HG02840 (cell line): ENCODE measurements at regions not wholly inside any gene's neighbourhood (a gene's known extent, or its start where the extent isn't known, plus 50 kb on each side); places are given as distances from the start of the nearest gene placed in this dataset.
"Not testable (repeated sequence)": the region's sequence is repeated elsewhere in the genome, so short reads cannot be mapped to it uniquely, and the experiment has no call there.

Experiments
- ATAC-seq: cut with Tn5 transposase; IDR thresholded peaks from one replicate; pipeline ENCODE4 v1.9.1; 2021; ENCODE audit warnings: mild to moderate bottlenecking, moderate library complexity, moderate number of reproducible peaks; ENCODE audit not compliant: unreplicated experiment, low FRiP score

DNA sequence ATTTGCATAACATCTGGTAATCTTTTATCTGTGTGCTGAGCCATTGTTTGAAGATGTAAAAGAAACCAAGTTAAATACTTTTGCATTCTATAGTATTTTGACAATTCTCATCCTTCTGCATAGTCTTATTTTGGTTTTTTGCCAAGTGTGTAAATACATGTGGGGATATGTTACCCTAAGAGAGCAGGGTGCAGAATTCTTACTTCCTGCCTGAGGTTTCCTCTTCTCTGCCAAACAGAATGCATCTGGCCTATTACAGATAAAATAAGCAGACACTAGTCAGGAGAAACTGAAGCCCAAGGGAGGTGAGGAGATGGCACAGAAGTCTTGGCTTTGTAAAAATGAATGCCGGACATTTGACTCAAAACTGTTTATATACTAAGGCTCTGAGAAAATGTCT, 462.1 kb downstream of the TMEM38B start:
- ATAC-seq: no peak

DNA sequence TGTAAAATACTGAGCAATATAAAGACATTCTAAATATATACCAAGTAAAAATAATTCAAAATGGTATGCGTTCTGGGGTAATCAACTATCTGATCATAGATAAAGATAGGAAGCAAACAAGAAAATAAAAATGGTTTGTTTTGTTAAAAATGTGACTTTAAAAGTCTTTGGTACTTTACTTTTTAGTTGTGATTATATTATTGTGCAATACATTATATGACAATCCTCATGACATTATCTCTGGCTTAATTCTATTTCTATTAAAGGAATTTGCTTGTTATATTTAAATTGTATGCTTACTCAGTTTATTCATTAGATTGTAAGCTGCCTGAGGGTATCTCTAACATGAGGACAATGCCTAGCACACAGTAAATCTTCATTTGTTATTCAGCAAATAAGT, 477.9 kb downstream of the TMEM38B start:
- no peak for ATAC-seq

DNA sequence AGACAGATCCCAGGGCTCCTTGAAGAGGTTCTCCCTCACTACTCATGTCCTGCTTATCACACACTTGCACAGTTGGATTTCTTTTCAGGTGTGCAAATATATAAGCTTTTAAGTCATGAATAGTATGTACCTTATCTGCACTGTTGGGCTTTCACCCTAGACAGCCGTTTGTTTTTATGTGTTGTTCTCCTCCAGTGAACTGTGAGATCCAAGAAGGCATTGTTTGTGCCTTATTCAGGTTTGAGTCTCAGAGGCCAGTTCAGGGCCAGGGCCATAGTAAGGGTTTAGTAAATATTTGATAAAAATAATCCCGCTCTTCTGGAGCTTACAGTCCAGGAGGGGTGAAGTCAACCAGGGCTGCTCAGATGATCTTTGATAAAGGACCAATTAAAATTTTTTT, 480.0 kb downstream of the TMEM38B start:
- no peak for ATAC-seq

DNA sequence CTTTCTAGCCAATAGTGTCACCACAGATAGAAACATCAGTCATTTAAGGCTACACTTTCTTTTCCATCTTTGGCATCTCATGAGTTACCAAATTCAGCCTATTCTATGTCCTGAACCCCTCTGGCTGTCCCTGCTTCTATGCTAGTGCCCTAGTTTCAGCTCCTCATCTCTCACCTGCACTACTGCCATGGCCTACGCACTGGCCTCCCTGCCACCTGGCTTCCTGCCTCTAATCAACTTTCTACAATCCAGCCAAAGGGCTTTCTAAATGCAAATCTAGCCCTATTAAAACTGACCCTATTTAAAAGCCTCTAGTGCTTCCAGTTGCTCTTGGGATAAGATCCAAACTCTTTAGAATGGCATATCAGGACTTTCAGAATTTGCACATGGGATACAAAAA, 482.9 kb downstream of the TMEM38B start:
- ATAC-seq: no peak

DNA sequence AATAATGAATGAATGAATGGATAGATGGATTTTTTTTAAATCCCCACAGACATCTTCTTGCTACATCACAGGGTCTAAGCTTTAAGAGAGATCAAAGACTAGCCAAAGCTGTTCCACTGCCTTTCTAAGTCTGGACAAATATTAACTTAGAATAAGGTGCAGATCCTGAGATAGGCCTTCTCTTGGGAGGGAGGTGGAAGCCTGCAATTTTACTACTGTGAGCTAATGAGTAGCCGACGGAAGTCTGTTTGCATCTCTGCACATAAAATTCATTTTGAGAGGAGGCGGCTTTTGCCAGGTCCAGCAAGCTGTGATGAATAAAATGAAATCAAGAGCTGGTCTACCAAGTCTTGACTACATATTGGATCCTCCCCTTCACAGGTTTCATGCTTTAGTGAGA, 484.9 kb downstream of the TMEM38B start:
- ATAC-seq: no peak

DNA sequence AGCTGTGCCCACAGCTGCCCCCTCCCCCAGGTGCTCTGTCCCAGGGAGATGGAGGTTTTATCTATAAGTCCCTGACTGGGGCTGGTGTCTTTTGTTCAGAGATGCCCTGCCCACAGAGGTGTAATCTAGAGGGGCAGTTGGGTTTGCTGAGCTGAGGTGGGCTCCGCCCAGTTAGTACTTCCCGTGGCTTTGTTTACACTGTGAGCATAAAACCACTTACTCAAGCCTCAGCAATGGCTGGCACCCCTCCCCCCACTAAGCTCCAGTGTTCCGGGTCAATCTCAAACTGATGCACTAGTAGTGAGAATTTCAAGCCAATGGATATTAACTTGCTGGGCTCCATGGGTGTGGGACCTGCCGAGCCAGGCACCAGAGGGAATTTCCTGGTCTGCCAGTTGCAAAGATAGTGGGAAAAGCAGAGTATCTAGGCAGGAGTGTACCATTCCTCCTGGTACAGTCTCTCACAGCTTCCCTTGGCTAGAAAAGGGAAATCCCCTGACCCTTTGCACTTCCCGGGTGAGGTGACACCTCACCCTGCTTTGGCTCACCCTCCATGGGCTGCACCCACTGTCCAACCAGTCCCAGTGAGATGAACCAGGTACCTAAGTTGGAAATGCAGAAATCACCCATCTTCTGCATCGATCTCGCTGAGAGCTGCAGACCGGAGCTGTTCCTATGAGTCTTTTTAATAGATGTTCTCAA, 509.6 kb downstream of the TMEM38B start:
- not testable (repeated sequence) for ATAC-seq

DNA sequence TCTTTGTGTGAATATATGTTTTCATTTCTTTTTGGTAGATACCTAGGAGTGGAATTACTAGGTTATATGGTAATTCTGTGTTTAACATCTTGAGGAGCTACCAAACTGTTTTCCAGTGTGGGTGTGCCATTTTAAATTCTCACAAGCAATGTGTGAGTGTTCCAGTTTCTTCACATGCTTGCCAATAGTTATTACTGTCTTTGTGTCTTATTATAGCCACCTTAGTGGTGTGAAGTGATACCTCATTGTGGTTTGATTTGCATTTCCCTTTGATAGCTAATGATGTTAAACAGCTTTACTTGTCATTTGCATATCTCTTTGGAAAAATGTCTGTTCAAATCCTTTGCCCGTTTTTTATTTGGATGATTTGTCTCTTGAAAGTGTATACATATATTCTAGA, 513.0 kb downstream of the TMEM38B start:
- ATAC-seq: no peak

DNA sequence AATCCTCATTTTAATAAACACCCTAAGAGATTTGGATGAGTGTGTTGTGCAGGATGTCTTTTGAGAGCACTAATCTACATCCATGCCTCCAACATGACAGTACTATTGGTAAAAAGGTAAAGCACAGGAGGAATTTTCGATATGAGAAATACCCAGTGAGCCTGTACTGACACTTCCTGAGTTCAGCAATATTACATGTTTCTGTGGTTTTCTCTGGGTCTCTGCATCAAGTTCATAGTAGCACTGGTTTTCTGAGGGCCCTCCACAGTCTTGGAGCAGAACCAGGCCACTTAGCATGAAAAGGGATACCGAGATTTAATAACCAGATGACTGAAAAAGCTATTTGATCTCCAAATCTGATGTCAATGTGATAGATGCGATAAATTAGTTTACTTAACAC, 524.1 kb downstream of the TMEM38B start:
- no peak for ATAC-seq

DNA sequence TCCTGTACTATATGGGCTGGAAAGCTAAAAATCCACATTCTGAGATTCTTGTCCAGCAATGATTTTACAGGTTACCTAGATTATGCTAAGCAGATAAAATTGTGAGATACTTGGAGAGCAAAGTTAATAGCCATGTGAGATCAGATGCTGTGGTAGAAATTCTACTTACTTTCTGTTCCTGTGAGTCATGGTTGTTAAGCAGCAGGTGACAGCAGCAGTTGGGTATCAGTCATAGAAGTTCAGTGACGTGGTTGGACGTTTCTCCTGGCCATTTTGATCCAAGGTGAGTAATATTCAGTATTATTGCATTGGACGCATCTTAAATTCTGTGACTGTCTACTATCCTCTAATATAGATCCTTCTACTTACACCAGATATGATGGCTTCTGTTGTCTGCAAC, 524.5 kb downstream of the TMEM38B start:
- peak; percentile 52 for ATAC-seq

DNA sequence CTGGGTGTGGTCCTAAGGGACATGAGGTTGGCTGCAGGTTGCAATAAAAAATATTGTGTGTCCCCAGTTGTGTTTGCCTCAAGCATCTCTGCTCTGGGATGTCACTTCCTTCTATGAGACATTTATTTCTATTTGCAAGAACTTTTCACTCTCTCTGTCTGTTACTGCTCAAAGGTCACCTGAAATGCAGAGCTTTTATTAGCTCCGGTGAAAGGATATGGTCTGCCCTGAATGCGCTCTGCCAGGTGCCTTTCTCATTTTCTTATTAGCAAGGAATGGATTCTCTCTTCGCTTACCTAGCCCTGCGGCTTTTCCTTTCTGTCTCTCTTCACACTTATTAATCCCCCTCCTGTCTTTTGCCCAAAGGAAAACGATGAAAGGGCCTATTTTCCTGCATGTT, 526.1 kb downstream of the TMEM38B start:
- ATAC-seq: no peak

DNA sequence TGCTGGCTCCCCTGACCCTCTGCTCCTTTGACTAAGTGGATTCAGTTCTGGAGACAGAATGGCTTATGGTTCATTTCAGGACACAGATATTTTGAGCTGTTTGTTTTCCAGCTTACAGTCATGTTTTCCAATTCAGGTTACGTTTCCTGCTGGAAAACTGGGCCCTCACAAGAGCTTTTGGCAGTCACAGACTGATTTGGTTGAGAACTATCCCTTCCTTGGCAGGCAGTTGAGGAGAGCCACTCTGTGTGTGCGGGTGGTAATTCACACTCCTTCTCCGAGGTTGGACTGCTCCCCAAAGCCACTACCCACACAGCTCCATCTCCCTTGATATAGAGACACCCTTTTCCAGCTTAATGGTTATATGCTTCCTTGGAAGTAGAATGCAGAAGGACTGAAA, 534.5 kb downstream of the TMEM38B start:
- no peak for ATAC-seq

DNA sequence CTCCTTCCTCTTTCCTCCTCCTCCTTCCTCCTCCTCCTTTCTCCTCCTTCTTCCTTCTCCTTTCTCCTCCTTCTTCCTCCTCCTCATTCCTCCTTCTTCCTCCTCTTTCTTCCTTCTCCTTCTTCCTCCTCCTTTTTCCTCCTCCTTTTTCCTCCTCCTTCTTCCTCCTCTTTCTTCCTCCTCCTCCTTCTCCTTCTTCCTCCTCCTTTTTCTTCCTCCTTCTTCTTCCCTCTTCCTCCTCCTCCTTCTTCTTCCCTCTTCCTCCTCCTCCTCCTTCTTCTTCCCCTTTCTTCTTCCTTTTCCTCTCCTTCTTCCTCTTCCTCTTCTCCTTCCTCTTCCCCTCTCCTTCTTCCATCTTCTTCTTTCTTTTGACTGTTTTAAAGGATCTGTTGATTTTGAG, 538.8 kb downstream of the TMEM38B start:
- ATAC-seq: no peak

DNA sequence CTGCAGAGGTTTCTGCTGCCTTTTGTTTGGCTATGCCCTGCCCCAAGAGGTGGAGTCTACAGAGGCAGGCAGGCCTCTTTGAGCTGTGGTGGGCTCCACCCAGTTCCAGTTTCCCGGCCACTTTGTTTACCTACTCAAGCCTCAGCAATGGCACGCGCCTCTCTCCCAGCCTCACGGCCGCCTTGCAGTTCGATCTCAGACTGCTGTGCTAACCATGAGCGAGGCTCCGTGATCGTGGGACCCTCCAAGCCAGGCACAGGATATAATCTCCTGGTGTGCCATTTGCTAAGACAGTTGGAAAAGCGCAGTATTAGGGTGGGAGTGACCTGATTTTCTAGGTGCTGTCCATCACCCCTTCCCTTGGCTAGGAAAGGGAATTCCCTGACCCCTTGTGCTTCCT, 566.6 kb downstream of the TMEM38B start:
- ATAC-seq: not testable (repeated sequence)

DNA sequence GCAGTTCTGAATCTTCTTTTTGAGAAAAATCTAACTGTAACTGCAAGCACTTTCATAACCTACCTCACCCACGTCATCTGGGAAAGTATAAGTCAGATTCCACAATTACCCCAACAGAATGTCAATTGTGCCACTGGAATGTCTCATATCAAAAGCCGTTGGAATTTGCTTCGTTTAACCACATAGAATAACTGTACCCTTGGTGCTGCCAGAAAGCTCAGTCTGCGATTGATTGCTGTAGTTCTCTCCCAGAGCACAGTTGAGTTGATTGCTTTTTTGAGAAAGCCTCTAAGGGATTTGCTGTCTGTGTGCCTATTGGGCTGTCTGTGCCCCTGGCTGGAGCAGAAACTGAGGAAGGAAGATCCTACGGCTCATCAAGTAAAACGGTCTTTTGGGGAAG, 583.6 kb downstream of the TMEM38B start:
- ATAC-seq: no peak

DNA sequence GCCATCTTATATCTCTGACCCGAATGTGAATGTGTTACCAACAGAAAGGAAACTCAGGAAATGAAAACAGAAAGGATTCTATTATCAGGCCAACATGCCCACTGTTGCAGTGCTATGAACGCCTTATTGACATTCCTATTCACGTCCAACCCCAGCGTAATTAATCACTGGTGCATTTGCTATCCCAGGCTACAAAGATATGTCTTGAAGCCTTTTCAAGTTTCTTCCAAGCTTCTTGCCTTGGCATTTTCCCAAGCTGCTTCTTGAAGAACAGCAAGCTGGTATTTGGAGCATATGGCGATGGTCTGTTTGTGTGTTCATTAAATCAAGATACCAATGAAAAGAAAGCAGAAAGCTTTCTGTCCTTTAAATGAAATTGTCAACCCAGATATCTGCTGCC, 579.2 kb upstream of the ZNF462 start:
- ATAC-seq: no peak

DNA sequence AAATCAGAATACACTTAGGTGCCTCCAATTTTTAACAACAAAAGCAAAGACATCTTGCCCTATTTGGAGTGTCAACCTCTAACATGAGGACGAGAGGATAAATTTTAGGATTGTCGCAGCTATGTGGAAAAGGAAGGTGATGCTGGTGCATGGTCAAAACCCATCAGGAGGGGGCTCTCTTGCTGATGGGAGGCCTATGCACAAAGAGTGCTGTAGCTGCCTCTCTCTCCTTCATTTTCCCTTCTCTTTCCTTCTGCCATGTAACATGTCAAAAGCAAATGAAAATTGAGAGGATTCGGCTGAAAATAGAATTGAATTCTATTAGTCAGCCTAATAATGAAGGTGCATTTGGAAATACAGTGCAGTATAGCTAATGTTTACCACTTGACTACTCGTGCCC, 578.7 kb upstream of the ZNF462 start:
- ATAC-seq: no peak

DNA sequence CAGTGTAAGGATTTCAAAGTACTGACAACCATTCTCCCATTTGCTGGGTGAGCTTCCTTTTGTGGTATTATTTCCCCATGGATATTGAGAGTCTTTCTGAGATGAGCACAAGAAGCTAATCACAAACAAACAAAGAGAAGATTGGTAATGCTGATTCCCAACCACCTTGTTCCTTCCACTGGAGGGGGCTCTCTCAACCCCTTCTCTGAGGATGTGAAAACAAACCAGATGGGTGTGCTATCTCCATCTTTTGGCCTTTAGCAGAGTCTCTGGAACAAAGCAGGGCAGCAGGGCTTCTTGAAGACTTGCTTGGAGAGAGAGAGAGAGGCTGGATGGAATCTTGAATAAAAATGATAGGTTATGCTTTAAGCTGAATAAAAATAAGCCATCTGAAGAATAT, 576.7 kb upstream of the ZNF462 start:
- no peak for ATAC-seq

DNA sequence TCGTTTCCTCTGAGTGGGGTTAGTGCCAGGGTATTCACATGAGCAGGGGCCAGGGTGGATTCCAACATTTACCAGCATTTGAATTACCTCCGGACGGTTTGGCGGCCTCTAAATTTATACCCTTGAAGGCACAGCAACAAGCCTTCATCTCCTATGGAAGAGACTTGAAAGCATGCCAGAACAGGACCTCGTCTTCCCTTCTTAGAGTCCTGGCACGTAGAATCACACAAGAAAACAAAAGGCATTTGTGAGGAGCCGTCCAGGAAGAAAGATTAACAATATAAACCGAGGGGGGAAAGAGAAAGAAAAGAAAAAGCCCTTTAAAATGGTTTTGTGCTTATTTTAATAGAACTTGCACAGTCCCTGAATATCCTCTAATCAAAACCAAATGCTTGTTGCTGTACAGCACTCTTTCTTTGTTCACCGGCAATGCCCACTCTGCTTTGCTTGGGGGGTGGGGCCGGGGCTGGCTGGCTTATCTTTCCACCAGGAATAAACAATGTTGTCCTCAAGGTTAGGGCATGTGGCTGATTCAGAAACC, 575.8 kb upstream of the ZNF462 start:
- ATAC-seq: no peak

DNA sequence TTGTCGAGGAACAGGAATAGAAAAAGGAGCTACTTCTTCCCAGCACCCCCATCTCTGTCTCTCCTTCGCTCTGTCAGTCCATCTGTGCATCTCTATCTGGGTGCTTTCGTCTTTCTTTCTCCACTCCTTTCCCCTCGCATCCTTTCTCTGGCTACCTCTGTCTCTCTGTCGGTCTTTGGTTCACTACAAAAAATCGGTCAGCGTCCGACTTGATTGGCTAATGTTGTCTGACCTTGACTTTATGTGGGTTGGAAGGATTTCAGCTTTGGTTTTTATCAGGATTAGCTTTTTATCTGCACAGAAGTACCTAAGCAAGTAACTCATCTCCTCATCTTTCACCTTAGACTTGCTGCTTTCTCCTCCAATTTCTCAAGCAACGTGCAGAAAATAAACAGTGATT, 575.2 kb upstream of the ZNF462 start:
- ATAC-seq: no peak

DNA sequence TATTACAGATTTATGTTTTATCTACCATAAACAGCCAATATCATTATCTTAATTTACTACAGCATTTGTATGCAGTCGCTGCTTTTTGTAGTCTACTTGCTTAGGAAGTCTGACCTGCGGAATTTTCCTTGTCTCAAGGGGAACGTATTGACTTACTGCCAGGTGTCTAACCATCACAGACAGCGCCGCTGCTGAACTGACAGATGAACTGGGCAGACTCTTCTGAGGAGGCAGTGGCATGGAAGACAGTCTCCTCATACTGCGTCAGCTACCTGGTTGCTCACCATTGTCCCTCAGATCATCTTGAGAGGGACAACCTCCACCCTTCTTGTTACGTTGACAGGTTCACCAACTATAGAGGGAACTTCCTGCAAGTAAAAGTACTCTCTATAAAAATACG, 574.3 kb upstream of the ZNF462 start:
- no peak for ATAC-seq

DNA sequence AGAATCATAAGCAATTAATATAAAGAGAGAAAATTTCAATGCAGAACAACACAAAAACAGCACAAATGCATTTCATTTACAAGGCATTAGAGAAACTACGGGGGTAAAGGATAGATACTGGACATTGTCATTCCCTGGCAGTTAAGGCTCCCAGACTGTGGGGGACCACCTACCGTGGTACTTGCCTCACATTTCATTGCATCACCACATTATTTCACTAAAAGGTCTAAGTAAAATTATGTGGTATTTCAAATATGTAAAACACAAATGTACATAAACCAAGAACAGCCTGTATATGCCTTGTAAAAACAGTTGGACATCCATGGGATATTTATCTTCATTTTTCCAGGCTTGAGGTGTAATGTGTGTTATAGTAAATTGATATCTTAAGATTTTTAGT, 571.2 kb upstream of the ZNF462 start:
- ATAC-seq: no peak

DNA sequence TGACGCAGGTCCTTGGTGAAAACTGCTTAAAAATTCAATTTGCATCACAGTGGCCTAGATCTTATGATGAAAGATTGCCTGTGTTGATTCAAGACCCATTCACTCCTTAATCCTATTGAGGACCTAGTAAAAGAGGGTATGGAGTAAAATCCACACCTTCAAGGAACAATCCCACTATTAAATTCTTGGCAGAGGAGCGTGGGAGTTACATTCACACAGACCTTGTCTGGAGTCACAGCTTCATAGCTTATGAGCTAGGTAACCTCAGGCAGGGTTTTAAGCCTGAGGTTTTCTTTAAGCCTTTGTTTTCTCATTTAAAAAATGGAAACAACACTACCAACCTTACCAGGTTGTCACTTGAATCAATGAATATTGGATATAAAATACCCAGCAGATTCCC, 566.5 kb upstream of the ZNF462 start:
- no peak for ATAC-seq

DNA sequence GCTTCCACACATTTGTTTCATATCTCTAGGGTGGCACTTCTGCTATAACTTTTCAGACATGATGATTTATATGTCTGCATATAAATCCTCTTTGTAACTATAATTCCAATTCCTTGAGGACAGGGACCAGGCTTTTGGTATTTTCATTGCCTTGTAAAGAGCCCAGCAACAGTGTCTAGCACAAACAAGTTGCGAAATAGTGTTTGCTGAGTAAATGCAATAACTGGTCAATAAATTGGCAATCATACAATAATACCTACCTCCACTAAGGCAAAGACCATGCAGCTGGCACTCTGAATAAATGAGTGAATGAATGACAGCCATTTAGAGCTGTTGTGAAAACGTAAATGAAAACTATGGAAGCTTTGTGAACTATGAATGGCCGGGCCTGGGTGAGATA, 564.0 kb upstream of the ZNF462 start:
- ATAC-seq: no peak
